ENCODE measurements at regions not wholly inside any gene's neighbourhood (a gene's known extent, or its start where the extent isn't known, plus 50 kb on each side); places are given as distances from the start of the nearest gene placed in this dataset.

DNA sequence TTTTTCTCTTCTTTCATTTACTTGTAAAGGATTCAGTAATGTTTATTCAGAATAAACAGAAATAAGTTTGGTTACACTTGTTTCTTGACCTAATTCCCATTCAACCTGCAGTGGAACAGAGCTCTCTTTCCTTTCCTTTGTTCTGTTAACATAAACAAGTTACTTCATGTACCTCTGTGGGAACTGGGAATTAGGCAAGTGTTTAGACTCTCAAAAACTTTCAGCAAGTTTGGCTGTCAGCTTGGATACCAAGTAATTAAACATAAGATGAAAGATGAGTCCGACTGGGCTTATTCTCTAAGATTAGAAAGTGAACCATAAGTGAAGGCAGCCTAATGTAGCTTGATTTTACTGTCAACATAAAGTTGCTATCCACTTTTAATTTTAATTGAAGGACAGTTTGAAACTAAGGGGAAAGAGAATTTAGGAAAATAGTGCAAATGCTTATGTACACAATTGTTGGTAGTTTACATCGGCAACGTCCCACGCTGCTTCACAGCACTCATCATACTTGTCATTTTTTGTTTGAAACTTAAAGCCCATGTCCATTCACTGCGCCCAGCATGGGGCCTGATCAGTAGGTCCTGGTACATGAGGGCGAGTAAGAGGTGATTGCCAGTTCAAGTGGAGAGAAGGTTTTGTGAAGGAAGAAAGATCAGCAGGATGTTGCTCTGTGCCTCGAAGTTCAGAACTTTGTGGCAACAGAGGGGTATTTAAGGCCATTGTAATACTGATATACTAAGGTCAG, 113.0 kb downstream of the PLEKHG1 start:
- DNase-seq (ENCODE audit: low read depth, low spot score) = no peak

DNA sequence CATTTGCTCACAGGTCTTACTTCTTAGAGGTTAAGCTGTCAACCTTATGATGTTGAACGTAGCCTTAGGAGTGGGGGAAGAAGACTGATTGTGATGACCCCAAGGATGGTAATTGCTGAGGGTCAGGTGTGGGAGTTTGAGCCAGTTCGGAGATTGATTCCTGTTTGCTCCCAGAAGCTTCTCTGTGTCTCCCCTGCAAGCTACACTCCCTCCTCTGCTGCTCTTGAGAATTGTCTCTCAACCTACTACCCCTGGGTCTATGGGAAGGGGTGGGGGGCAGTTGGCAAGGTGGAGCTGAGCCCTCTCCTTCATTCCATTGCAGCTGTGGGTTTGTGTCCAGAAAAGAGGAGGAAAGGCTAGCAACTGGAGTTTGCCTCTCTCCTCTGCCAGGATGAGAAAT, 113.8 kb downstream of the PLEKHG1 start:
- DNase-seq (ENCODE audit: low read depth, low spot score) = no peak

DNA sequence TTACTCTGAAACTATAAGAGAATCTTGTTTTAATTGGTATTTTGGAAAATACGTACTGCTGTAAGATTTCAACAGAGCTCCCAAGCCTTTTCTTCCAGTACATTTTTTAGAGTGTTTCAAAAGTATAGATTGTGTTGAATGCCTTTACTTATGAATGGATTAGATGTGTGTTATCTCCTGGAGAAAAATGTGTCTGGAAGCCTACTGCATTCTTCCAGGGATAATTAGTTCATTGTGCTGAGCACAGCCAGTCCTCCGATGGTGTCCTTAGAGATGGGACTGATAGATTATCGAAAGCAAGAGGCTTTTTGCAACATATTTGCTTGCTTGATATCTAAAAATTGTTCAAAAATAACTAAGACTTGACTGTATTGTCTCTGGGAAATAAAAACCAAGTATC, 114.2 kb downstream of the PLEKHG1 start:
- DNase-seq (ENCODE audit: low read depth, low spot score) = no peak

DNA sequence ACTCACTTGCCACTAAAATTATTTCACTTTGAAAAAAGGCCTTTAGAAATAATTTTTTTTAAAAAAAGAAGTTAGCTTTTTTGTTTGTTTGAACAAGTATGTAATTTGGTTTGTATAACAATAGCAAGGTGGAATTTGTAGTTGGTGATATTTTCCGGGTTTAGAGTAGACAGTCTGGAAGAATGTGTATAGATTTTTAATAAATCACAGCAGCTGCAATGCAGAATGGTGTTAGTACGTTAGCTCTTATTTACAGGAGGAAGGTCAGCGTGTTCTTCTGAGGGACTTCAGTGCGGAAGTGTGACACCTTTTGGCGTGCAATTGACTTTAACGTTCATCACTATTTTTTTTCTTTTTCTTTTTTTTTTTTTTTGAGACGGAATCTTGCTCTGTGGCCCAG, 115.4 kb downstream of the PLEKHG1 start:
- no peak for DNase-seq (ENCODE audit: low read depth, low spot score)

DNA sequence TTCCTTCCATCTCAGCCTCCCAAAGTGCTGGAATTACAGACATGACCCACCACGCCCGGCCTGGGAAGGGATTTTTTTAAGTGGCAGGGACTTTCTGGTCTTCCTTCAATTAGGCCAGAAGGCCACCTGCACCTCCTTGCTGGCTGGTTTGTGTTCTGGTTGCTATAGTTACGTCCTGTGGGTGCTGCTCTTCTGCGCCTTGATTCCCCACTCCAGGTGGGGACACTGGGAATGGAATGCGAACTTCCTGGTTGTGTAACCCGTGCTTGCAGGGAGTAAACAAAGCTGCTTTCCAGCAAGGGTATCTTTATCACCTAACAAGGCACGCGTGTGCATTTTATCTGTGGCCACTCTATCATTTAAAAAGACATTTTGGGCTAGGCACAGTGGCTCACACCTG, 117.7 kb downstream of the PLEKHG1 start:
- peak; percentile 20 for DNase-seq (ENCODE audit: low read depth, low spot score)

DNA sequence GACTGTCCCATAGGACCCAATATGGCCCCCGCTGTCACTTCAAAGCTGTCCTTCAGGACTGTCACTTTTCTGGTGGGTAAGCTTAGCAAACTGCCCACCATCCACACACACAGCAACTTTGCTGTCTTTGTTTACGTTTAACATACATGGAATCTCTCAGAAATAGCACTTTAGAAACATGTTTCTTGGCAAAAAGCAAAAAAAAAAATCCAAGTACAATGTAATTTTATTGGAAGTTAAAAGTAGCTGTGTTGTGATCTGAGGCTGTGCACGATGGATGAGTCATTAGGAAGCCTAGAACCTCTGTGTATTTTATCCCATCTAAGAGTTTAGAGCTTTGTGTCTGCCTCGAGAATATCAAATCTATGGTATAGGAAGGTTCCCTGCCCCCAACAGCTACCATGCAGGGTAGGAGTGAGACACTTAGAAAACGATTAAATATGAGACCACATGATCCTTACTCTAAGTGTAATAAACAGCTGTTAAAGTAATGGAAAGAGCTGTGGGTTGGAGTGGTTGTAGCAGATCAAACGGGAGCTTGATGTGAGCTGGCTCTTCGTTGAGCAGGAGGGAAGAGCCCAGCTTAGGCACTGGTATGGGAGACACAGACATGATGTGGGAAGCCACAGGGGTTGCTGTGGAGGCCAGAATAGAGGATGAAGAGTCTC, 119.5 kb downstream of the PLEKHG1 start:
- no peak for DNase-seq (ENCODE audit: low read depth, low spot score)

DNA sequence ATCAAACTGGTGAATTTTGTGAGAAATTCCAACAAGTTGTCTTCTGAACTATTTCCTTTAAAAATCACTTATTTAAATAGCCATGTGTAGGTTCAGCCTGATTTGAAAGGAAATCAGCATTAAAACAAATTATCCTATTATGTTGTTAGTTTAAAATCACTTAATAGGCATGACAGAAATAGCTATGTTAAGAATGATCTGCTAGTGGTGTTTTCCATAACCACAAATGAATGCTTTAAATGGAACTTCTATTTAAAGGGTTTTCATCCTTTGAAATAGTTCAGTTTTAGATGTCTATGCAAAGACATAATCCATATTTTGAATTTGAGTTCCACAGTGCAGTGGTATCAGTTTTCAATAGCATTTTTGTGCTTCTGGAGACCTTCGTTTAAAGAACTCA, 120.1 kb downstream of the PLEKHG1 start:
- no peak for DNase-seq (ENCODE audit: low read depth, low spot score)

DNA sequence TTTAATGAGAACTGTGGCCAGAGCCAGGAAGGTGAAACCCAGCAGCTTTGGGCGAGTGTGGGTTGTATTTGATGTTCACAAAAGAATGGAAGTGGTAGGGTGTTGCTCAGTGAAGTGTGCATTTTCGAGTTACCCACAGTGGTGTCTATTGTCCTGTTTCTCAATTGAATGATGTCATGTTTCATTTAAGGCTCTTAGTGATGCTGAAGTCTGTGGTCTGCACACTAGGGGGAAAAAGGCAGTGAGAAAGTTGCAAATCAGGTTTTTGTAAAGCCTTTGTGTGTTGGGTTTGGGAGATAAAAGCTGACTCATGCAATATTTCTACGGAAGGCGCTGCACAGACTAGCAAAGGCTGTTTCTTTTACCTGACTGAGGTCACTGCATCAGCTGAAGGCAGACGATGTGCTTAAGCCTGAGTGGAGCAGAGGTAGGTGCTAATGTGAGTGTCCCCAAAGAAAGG, 121.1 kb downstream of the PLEKHG1 start:
- DNase-seq (ENCODE audit: low read depth, low spot score) = peak; percentile 23

DNA sequence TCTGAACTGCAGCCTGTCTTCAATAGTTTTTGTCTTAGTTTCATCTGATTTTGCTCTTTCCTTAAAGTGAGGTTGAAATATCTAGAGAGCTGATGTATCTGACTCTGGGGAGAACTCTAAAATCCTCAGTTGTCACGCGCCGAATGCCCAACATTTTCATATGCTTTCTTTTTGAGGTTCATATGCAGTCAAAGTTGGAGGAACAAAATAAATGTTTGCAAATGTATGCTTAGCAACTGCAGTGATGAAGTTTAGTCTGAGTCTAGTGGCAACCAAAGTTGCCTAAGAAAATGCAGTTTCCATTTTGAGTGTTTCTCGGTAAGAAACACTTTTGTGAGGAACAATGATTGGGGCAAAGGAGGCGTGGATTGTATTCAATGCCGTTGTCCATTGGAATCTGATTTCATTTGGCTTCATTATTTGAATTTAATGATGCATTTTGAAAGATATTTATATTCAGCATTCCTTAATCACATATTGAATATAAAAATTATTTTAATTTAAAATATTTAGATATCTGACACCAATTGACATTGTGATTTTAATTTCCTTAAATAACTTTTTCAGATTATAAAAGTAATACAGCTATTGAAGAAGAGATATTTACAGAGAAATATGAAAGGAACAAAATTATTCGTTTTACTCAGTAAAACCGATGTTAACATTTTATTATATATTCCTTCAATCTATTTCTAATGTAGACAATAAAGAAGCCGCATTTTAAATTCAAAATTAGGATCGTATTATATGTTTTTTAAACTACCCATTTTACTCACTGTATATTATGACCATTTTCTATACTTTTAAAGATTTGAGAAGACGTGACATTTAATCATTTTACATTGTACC, 122.0 kb downstream of the PLEKHG1 start:
- no peak for DNase-seq (ENCODE audit: low read depth, low spot score)

DNA sequence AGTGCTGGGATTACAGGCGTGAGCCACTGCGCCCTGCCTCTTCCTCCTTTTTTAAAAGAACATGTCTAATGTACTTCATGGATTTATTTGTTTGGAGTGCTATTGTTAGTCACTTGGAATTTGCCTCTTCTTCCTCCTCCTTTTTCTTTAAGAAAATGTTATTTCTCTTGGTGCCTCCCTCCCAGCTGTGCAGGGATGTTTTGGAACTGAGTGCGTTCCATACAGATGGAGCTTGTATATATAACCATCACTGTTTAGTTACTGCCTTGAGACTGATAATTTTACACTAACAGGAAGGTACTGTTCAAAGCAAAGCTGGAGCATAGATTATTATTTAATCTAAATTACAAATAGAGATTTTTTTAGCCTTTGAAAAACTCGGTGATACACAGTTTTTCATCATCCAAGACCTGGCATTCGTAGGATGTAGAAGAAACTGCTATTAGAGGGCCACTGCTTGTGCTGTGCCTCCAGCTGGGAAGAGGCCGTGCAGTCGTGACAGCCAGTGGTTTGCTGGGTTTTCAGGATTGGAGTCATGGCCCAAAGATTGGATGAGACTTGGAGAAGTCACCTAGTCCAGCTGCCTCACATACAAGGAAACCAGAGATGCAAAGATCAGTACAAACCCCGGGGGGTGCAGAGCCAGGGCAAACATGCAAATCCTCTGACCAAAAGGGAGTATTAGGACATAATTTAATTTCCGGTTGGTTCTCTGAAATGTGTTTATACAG, 123.1 kb downstream of the PLEKHG1 start:
- no peak for DNase-seq (ENCODE audit: low read depth, low spot score)

DNA sequence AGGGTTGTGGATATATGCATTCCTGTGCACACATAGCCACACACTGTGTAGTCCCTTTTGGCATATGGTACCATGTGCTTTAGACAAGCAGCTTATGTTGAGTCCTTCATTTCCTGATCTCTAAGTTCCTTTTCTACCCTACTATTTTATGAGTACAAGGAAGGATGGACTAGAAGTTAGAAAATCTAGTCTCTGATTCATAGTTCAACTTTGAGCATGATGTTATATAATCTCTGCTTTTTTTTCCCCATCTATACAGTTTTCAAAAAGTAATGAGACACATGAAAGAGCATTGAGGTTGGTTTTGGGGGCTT, 123.6 kb downstream of the PLEKHG1 start:
- no peak for DNase-seq (ENCODE audit: low read depth, low spot score)

DNA sequence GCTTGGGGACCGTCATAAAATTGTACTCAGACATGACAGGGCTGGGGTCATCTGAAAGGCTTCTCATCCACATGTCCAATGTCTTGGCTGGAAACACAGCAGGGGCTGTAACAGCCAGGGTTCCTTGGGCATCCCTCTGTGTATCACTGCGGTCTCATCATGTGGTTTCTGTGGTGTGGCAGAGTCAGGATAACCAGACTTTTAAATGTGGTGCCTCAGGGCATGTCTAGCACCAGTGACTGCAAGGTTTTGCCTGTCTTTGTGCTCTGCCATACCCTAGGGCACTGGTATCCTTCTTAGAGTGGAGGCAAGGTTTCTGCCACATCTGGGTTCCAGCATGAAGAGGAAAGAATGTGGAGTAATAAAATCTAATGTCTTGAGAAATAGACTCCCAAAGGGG, 124.2 kb downstream of the PLEKHG1 start:
- no peak for DNase-seq (ENCODE audit: low read depth, low spot score)

DNA sequence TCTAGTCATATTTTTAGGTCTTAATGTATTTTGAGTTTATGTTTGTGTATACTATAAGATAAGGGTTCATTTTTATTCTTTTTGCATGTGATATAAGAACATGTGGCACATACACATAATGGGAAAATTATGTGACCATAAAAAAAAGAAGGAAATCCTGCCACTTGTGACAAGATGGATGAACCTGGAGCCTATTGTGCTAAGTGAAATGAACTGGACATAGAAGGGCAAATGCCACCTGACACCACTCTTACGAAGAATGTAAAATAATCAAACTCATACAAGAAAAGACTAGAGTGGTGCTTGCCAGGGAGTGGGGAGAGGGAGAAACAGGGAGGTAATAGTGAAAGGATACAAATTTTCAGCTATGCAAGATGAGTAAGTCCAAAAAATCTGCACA, 126.1 kb downstream of the PLEKHG1 start:
- no peak for DNase-seq (ENCODE audit: low read depth, low spot score)

DNA sequence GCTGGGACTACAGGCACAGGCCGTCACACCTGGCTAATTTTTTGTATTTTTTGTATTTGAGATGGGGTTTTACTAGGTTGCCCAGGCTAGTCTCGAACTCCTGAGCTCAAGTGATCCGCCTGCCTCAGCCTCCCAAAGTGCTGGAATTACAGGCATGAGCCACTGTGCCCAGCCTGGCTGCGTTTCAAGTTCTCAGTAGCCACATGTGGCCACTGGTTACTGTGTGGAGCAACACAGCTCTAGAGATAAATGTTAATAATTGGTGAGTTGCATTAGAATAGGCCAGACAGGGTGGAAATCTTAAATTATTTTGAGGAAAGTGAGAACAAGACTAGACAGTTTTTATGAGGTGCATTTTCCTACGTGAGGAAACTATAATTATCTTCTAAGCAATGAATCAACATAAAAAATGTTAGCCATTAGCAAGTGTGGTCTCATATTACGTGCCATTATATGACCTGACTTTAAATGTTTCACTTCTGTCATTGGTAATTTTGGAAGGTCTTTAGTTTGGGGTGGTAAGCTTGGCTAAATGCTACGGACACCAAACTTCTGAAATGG, 129.6 kb downstream of the PLEKHG1 start:
- no peak for DNase-seq (ENCODE audit: low read depth, low spot score)

DNA sequence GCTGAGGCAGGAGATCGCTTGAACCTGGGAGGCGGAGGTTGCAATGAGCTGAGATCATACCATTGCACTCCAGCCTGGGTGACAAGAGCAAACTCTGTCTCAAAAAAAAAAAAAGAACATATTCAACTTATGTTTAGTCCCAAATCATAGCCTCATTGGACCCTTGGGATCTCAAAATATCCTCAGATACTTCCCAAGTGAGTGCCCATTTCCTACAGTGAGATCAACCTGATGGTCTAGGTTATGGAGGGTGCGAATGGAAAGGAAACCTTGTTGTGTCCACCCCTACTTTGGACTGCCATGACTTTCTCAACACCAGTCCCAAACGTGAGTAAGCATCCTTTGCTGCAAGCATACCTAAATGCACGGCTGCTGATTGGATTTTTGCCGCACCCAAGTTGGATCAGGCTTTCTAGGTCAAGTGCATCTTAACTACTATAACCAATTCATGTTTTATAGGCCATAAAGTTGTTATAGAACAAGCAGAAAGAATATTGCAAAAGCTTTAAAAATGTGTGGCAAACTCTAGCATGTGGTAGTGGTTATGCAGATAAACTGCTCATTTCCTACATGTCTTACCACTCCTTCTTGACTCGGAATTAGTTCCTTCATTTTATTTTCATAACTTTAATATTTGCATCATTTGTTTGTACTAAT, 131.2 kb downstream of the PLEKHG1 start:
- no peak for DNase-seq (ENCODE audit: low read depth, low spot score)

DNA sequence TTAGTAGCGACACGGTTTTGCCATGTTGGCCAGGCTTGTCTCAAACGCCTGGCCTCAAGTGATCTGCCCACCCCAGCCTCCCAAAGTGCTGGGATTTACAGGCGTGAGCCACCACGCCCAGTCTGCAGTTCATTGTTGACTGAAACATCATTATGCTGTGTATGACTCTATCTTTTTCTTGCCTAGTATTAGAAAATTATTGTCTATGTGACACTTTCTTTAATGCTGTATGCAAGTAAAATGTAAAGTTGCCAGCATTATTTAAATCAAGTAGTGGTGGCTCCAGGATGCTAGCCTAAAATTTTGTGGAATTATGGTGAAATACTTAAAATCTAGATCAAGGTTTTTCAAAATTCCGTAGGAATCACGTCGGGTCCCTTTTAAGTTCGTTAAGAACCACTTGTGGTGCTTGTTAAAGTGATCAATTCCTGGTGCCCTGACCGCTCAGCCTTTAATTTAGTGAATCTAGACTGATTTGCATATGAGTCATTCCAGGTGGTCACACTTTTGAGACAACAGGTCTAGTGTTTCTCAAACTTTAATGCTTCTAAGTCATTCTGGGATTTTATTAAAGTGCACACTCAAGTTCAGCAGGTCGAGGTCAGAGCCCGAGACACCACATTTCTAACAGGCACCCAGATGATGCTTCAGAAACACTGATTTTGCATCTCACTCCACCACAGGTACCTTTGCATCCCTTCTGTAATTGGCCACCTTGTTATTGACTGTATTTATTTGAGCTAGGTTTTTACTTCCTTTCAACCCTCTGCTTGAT, 132.6 kb upstream of the MTHFD1L start:
- DNase-seq (ENCODE audit: low read depth, low spot score) = no peak

DNA sequence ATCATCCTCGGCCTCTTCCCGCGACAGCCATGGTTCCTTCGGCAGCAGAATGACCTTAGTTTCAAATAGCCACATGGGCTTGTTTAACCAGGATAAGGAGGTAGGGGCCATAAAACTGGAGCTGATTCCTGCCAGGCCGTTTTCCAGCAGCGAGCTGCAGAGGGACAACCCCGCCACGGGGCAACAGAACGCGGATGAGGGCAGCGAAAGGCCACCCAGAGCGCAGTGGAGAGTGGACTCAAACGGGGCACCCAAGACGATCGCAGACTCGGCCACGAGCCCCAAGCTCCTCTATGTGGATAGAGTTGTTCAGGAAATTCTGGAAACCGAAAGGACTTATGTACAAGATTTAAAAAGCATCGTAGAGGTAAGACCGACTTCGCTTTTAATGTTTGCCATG, 131.8 kb upstream of the MTHFD1L start:
- DNase-seq (ENCODE audit: low read depth, low spot score) = no peak

DNA sequence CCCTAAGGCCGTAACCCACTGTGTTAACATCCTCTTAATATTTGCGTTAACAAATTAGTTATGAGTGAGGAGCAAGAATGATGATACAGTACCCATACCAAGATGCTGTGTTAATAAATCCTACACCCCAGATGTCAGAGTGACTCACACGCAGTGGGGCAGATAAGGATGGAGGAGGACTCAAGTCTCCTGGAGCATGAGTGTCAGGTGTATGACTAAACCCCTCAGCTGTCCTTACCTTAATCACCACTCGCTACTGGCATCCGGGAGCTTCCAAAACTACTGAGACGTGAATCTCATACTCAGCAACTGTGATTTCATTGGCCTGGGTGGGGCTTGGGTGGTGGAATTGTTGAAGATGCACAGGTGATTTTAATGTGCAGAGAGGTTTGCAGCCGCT, 131.3 kb upstream of the MTHFD1L start:
- no peak for DNase-seq (ENCODE audit: low read depth, low spot score)

DNA sequence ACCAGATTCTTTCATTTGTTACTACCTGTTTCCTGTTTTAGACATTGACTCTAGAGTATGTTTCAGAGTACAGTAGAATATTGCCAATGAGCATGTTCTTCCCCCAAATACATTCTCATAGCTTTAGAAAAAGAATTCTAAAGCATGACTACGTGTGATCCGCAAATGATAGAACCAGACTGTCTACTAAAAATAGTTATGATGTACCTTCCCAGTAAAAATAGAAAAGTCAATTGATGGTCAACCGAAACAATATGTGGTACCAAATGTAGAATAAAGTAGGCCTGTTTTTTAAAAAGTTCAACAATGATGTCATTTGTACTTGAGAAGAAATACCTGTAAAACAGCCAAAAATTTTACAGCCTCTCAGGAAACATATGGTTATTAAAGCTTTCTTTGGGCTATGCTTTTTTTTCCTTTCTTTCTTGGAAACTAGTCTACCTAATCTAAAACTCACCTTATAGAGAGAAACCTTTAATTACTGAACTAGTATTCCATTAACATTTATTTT, 130.1 kb upstream of the MTHFD1L start:
- no peak for DNase-seq (ENCODE audit: low read depth, low spot score)

DNA sequence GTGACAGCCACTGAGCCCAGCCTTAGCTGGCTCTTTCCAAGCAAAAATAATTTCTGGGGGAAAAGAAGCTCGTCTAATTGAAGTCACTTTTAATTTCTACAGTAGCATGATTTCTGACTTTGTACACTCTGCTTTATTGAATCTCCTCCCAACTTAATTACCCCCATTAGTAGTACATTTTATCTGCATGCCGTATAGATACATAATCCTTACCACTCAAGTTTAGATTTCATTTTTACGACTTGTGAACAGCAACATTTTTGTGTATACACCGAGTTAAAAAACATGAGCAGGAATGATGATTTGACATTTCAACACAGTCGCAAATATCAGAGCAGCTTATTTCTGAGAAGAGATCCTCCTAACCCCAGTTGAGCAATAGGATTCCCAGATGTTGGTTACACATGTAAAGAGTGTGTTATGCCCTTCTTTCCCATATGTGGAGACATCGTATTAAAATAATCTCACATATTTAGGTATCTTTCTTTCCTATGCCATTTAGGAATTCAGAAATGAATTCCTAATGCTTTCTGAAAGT, 127.3 kb upstream of the MTHFD1L start:
- DNase-seq (ENCODE audit: low read depth, low spot score) = no peak
